ENCODE measurements at regions not wholly inside any gene's neighbourhood (a gene's known extent, or its start where the extent isn't known, plus 50 kb on each side); places are given as distances from the start of the nearest gene placed in this dataset.

DNA sequence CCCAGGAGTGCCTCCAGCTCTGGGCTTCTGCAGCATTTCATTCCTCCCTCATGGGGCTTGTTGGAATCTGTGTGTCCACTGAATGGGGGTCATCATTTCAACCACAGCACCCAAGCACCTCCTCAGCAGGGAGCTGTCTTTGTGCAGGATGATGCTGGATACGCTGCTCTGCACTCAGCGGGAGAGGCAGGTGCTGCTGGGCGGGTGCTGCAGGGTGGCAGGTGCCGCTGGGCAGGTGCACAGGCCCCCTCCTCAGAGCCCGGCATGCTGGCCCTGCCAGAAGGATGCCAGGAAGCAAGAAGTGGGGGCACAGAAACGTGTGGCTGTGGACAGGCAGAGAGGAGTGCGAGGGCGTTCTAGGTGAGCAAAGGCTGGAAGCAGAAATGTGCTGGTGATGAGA lies 121.8 kb upstream of the VSTM2B start:
- H3K36me3 ChIP-seq (replicated peaks in 1 of 2; ENCODE audit: control insufficient read depth in 1 of 2, insufficient read depth in 2 of 2, low read length in 2 of 2): no peaks in the 10 kb centered on the region
- no peak overlapping the region for H3K9ac ChIP-seq (ENCODE audit: insufficient read depth, low read length, poor library complexity, severe bottlenecking)
- intact Hi-C loops (cut with micrococcal nuclease): no loop called here
- no peak overlapping the region for H3K4me2 ChIP-seq (replicated peaks; ENCODE audit: extremely low read depth, low read length, poor library complexity, severe bottlenecking)
- H3K27ac ChIP-seq (ENCODE audit: low read depth in 1 of 2, low read length in 2 of 2): no peak overlapping the region
- H3K4me1 ChIP-seq (ENCODE audit: control insufficient read depth in 1 of 2, insufficient read depth in 2 of 2, low read length in 2 of 2): no peaks in the 10 kb centered on the region
- H2AFZ ChIP-seq (ENCODE audit: insufficient read depth, low read depth, low read length, poor library complexity, severe bottlenecking): no peak overlapping the region
- no peak for DNase-seq
- no peaks in the 10 kb centered on the region for H3K9me3 ChIP-seq (replicated peaks in 1 of 2; ENCODE audit: control insufficient read depth in 1 of 2, insufficient read depth in 1 of 2, low read length in 2 of 2)
- WGBS (ENCODE audit: insufficient coverage): 78% methylated on average over 8 of the region's 8 CpGs
- Mint-ChIP-seq H3K36me3 (no peaks in the 10 kb centered on the region), H3K9me3 (no peaks in the 10 kb centered on the region), H3K4me3 (no peak overlapping the region), H3K27ac (no peak overlapping the region), H3K27me3 (ENCODE audit: low read depth in 3 of 3) (peaks cover 10 to 21% (median 20%) of the 10 kb centered on the region in 3 donors), H3K4me1 (no peaks in the 10 kb centered on the region)
- H3K4me3 ChIP-seq (replicated peaks in 1 of 3; ENCODE audit: low read depth in 2 of 3, low read length in 3 of 3): no peak overlapping the region
- H3K27me3 ChIP-seq (ENCODE audit: control insufficient read depth in 2 of 2, insufficient read depth in 2 of 2, low read length in 2 of 2): no peaks in the 10 kb centered on the region
- TF ChIP-seq, protein P1, sequence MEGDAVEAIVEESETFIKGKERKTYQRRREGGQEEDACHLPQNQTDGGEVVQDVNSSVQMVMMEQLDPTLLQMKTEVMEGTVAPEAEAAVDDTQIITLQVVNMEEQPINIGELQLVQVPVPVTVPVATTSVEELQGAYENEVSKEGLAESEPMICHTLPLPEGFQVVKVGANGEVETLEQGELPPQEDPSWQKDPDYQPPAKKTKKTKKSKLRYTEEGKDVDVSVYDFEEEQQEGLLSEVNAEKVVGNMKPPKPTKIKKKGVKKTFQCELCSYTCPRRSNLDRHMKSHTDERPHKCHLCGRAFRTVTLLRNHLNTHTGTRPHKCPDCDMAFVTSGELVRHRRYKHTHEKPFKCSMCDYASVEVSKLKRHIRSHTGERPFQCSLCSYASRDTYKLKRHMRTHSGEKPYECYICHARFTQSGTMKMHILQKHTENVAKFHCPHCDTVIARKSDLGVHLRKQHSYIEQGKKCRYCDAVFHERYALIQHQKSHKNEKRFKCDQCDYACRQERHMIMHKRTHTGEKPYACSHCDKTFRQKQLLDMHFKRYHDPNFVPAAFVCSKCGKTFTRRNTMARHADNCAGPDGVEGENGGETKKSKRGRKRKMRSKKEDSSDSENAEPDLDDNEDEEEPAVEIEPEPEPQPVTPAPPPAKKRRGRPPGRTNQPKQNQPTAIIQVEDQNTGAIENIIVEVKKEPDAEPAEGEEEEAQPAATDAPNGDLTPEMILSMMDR (IDR thresholded peaks at IDR 0.05): no peak
- H3K79me2 ChIP-seq (ENCODE audit: insufficient read depth, low read length): no peaks in the 10 kb centered on the region
- H4K20me1 ChIP-seq (ENCODE audit: insufficient read depth, low read length): no peaks in the 10 kb centered on the region

DNA sequence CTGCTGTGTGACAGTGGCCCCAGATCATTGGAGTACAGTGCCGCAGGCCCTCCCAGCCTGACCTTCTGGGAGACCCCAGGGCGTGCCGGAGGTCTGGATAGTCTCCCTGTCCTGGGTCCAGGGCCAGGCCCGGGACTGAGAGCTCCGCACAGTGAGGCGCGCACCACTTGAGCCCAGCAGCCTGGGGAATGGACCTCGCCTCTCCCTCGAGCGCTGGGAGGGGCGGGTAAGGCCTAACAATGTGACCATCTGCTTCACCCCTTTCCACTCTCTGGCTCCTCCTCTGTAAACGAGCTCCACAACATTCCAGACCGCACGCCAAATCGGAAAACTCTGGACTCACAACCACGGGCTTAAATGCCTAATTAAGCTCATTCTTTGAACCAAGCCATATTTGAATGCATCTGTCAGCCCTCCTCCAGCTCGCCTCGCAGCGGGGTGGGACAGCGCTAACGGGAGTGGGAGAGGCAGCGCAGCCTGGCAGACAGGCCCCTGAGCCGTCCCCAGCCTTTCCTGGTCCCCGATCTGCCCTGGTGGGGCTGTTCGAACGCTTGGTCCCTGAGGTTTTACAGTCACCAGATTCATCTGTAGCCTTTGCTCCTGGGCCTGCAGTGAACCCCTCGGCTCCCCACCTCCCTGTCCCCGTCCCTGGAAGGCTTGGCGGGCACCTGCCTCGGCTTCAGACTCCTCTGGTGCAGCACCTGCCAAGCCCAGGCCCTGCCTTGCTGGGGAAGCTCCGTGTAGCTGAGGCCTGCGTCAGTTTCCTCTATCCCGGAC lies 120.7 kb upstream of the VSTM2B start:
- Mint-ChIP-seq H3K27ac (no peak overlapping the region), H3K4me1 (no peaks in the 10 kb centered on the region), H3K9me3 (no peaks in the 10 kb centered on the region), H3K4me3 (no peak overlapping the region), H3K27me3 (ENCODE audit: low read depth in 3 of 3) (peaks cover 10 to 21% (median 17%) of the 10 kb centered on the region in 3 donors), H3K36me3 (no peaks in the 10 kb centered on the region)
- H3K4me1 ChIP-seq (ENCODE audit: control insufficient read depth in 1 of 2, insufficient read depth in 2 of 2, low read length in 2 of 2): no peaks in the 10 kb centered on the region
- H3K4me2 ChIP-seq (replicated peaks; ENCODE audit: extremely low read depth, low read length, poor library complexity, severe bottlenecking): no peak overlapping the region
- H2AFZ ChIP-seq (ENCODE audit: insufficient read depth, low read depth, low read length, poor library complexity, severe bottlenecking): no peak overlapping the region
- DNase-seq: no peak
- no peaks in the 10 kb centered on the region for H3K9me3 ChIP-seq (replicated peaks in 1 of 2; ENCODE audit: control insufficient read depth in 1 of 2, insufficient read depth in 1 of 2, low read length in 2 of 2)
- no peak overlapping the region for H3K27ac ChIP-seq (ENCODE audit: low read depth in 1 of 2, low read length in 2 of 2)
- no peak overlapping the region for H3K4me3 ChIP-seq (replicated peaks in 1 of 3; ENCODE audit: low read depth in 2 of 3, low read length in 3 of 3)
- 16% methylated on average over 29 of the region's 33 CpGs for WGBS (ENCODE audit: insufficient coverage)
- no peaks in the 10 kb centered on the region for H4K20me1 ChIP-seq (ENCODE audit: insufficient read depth, low read length)
- H3K36me3 ChIP-seq (replicated peaks in 1 of 2; ENCODE audit: control insufficient read depth in 1 of 2, insufficient read depth in 2 of 2, low read length in 2 of 2): no peaks in the 10 kb centered on the region
- TF ChIP-seq, protein P1 (IDR thresholded peaks at IDR 0.05): no peak
- no peak overlapping the region for H3K9ac ChIP-seq (ENCODE audit: insufficient read depth, low read length, poor library complexity, severe bottlenecking)
- H3K27me3 ChIP-seq (ENCODE audit: control insufficient read depth in 2 of 2, insufficient read depth in 2 of 2, low read length in 2 of 2): no peaks in the 10 kb centered on the region
- no peaks in the 10 kb centered on the region for H3K79me2 ChIP-seq (ENCODE audit: insufficient read depth, low read length)
- intact Hi-C loops (cut with micrococcal nuclease): no loop called here

Data from CD14-positive monocyte (primary cell).